NCI-H2227 treated with DMSO at 0.1 percent for 48 hours (cell line): ENCODE measurements at regions not wholly inside any gene's neighbourhood (a gene's known extent, or its start where the extent isn't known, plus 50 kb on each side); places are given as distances from the start of the nearest gene placed in this dataset.
A peak's percentile ranks its signal among the peaks of the same experiment; 100 is the strongest.
"Not testable (repeated sequence)": the region's sequence is repeated elsewhere in the genome, so short reads cannot be mapped to it uniquely, and the experiment has no call there.

Source experiments
- DNase-seq: peaks from one replicate; lab custom pipeline; 2025; lab: John Stamatoyannopoulos, UW

- DNase-seq, result no peak
Measured at GRCh38 chr11:122441666-122442035, 213.9 kb upstream of the UBASH3B start.

- DNase-seq, result peak; percentile 79
Measured at GRCh38 chr11:122440811-122441665, 214.5 kb upstream of the UBASH3B start.

GRCh38 chr11:122439866-122440810, 215.4 kb upstream of the UBASH3B start:
- DNase-seq, result peak; percentile 81

GRCh38 chr11:122436188-122436555, 219.3 kb upstream of the UBASH3B start:
- DNase-seq, result no peak

GRCh38 chr11:122435540-122436187, 219.9 kb upstream of the UBASH3B start:
- no peak for DNase-seq

GRCh38 chr11:122434786-122435185, 220.7 kb upstream of the UBASH3B start:
- DNase-seq, result no peak

- DNase-seq, result no peak
Measured at GRCh38 chr11:122430490-122430889, 225.0 kb upstream of the UBASH3B start.

GRCh38 chr11:122426073-122426472, 229.4 kb upstream of the UBASH3B start:
- no peak for DNase-seq

GRCh38 chr11:122424636-122425035, 230.9 kb upstream of the UBASH3B start:
- DNase-seq, result no peak

- DNase-seq, result no peak
Measured at GRCh38 chr11:122423886-122424285, 231.6 kb upstream of the UBASH3B start.

GRCh38 chr11:122423273-122423672, 232.2 kb upstream of the UBASH3B start:
- no peak for DNase-seq

- DNase-seq, result no peak
Measured at GRCh38 chr11:122422682-122423081, 232.8 kb upstream of the UBASH3B start.

GRCh38 chr11:122421702-122422101, 233.8 kb upstream of the UBASH3B start:
- no peak for DNase-seq

- no peak for DNase-seq
Measured at GRCh38 chr11:122418032-122418431, 237.5 kb upstream of the UBASH3B start.

- no peak for DNase-seq
Measured at GRCh38 chr11:122414406-122415018, 241.0 kb upstream of the UBASH3B start.

- no peak for DNase-seq
Measured at GRCh38 chr11:122413677-122414076, 241.8 kb upstream of the UBASH3B start.

- no peak for DNase-seq
Measured at GRCh38 chr11:122412581-122412980, 242.9 kb upstream of the UBASH3B start.

- no peak for DNase-seq
Measured at GRCh38 chr11:122406466-122406865, 249.1 kb upstream of the UBASH3B start.

GRCh38 chr11:122405547-122406341, 249.8 kb upstream of the UBASH3B start:
- DNase-seq, result no peak

GRCh38 chr11:122404571-122404970, 251.0 kb upstream of the UBASH3B start:
- DNase-seq, result no peak

- not testable (repeated sequence) for DNase-seq
Measured at GRCh38 chr11:122401581-122401980, 253.9 kb upstream of the UBASH3B start.
